A673 (cell line): ENCODE measurements at regions not wholly inside any gene's neighbourhood (a gene's known extent, or its start where the extent isn't known, plus 50 kb on each side); places are given as distances from the start of the nearest gene placed in this dataset.

ENCODE experiments used
- EZH2 ChIP-seq: fragments of 200-600 bp; sonication (generic); IDR thresholded peaks from 2 replicates; pipeline ENCODE4 v1.6.1; 2017; ENCODE audit warnings: borderline replicate concordance, low read depth, mild to moderate bottlenecking, mixed read lengths, antibody characterized with exemption, low read length; ENCODE audit not compliant: poor library complexity, severe bottlenecking
- TF ChIP-seq, protein P1 (sequence below): fragments of 300-800, 200-600 bp; sonication (generic); conservative IDR thresholded peaks from 2 replicates; pipeline ENCODE4 v1.5.1; 2017; ENCODE audit warnings: low read depth, mild to moderate bottlenecking, antibody characterized with exemption, low read length, moderate library complexity, mixed read lengths

DNA sequence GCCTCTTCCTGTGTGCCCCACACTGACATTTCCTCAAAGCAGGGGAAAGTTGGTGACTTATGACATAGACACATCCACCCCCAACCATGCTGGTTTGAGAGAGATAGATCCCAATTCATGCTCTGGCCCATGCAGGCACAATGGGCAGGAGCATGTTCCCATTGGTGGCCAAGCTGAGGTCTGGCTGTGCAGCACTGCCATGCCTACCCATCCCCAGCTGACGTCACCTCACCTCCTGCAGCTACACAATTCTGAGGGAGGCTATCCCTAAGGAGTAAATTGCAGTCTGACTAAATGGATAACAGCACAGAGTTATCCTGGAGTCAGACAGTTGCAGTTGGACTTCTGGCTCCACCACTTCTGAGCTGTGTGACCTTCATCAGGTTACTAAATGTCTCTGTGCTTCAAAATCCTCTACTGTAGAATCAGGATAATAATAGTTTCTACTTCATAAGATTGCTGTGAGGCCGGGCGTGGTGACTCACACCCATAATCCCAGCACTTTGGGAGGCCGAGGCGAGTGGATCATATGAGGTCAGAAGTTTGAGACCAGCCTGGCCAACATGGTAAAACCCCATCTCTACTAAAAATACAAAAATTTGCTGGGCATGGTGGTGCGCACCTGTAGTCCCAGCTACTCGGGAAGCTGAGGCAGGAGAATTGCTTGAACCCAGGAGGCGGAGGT, 323.9 kb downstream of the BCL11B start:
- TF ChIP-seq, protein P1, sequence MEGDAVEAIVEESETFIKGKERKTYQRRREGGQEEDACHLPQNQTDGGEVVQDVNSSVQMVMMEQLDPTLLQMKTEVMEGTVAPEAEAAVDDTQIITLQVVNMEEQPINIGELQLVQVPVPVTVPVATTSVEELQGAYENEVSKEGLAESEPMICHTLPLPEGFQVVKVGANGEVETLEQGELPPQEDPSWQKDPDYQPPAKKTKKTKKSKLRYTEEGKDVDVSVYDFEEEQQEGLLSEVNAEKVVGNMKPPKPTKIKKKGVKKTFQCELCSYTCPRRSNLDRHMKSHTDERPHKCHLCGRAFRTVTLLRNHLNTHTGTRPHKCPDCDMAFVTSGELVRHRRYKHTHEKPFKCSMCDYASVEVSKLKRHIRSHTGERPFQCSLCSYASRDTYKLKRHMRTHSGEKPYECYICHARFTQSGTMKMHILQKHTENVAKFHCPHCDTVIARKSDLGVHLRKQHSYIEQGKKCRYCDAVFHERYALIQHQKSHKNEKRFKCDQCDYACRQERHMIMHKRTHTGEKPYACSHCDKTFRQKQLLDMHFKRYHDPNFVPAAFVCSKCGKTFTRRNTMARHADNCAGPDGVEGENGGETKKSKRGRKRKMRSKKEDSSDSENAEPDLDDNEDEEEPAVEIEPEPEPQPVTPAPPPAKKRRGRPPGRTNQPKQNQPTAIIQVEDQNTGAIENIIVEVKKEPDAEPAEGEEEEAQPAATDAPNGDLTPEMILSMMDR: no peak
- no peak for TF ChIP-seq EZH2
